Iris pigment epithelial cell (primary cell): ENCODE measurements at regions not wholly inside any gene's neighbourhood (a gene's known extent, or its start where the extent isn't known, plus 50 kb on each side); places are given as distances from the start of the nearest gene placed in this dataset.
"Not testable (repeated sequence)": the region's sequence is repeated elsewhere in the genome, so short reads cannot be mapped to it uniquely, and the experiment has no call there.

Source experiments
- DNase-seq: peaks from one replicate; pipeline ENCODE4 v3.0.0-alpha.2; 2011; ENCODE audit warnings: low read depth

DNA sequence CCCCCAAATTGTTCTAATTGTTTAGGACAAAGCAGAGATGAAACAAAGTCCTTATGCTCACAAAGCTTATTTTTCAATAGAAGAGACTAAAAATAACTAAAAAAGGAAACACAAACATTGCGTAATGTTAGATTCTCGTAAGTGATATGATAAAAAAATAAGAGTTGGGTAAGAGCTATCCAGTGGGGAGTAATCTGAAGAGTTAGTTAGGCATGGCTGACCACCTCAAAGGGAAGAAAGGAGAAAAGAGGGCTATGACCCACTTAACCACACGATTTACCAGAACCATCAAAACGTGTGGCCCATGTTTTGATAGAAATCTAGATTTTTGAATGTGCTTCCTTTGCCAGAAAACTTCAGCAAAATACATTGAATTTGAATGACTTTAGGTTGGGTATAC is 1296.8 kb upstream of the NUDT12 start:
- DNase-seq: peak; percentile 12

DNA sequence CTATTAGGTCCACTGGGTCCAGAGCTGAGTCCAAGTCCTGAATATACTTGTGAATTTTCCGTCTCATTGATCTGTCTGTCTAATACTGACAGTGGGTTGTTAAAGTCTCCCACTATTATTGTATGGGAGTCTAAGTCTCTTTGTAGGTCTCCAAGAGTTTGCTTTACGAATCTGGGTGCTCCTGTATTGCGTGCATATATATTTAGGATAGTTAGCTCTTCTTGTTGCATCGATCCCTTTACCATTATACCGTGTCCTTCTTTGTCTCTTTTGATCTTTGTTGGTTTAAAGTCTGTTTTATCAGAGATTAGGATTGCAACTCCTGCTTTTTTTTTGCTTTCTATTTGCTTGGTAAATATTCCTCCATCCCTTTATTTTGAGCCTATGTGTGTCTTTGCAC is 1289.5 kb upstream of the NUDT12 start:
- DNase-seq: not testable (repeated sequence)

DNA sequence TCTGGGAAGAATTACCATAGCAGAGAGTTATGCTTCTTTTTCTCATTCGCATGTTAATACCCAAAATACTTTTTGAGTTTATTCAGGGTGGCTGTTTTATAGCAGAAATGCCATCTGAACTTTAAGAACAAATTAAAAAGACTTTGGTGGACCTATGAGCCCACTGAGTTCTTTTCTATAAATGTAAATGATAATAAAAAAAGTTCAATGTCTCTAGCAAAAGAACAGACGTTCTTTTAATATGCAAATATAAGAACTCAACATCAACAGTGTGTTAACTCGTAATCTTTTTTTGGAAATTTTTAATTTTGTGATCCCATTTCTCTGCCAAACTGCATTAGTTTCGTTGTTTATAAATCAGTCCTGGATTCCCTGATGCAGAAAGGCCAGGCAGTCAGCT is 1283.0 kb upstream of the NUDT12 start:
- no peak for DNase-seq

DNA sequence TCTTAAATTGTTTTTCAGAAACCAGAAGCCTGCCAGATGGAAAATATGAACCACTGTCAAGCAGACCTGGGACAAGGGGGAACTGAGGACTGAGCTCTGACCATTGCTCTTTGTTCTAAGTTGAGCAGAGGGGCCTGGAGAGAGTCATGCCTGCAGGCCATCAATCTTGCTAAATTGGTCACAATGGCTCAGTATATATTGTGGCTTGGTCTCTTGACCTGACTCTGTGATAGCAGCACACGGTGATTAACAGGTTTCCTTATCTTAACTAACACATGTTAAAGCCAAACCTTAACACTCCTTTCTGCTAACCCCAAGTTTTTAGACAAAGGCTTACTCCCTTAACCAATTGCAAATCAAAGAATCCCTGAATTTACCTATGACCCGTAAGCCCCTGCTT is 1281.2 kb upstream of the NUDT12 start:
- DNase-seq: no peak

DNA sequence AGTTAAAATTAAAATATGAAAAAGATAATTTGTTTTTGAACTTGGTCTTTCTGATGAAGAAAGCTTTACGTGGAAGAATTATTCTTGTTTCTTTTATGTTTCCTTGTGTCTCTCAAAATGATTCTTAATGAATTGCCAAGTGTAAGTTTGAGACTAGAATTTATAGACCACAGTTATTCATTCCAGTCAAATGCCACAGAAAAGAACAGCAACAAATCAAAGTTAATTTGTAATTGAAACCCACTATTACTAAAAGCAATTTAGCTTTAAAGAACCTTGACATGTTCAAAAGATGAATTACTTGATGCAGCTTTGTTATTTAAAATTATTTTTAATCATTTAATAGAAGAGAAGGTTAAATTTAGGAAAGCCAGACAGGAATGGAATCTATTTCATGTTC is 1277.7 kb upstream of the NUDT12 start:
- DNase-seq: no peak

DNA sequence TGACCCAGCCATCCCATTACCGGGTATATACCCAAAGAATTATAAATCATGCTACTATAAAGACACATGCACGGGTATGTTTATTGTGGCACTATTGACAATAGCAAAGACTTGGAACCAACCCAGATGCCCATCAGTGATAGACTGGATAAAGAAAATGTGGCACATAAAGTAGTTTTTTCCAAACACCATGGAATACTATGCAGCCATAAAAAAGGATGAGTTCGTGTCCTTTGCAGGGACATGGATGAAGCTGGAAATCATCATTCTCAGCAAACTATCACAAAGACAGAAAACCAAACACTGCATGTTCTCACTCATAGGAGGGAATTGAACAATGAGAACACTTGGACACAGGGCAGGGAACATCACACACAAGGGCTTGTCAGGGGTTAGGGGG is 1268.9 kb upstream of the NUDT12 start:
- DNase-seq: not testable (repeated sequence)

DNA sequence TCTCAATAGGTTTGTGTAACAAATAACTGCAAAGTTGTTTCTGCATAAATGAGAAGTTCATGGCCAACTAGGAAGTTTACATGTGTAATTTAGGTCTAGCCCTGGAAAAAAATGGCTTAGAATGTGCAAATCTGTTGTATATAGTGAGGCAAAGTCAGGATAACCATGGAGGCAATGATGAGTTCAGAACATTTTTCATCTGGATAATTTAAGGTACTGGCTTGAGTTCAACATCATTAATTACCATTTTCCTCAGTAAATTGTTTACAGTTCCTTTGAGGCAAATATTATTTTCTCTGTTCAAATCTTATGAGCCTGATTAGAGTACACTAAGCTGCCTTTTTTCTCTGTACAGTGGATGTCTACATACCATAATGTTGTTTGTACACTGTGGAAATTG is 1259.0 kb upstream of the NUDT12 start:
- DNase-seq: no peak

DNA sequence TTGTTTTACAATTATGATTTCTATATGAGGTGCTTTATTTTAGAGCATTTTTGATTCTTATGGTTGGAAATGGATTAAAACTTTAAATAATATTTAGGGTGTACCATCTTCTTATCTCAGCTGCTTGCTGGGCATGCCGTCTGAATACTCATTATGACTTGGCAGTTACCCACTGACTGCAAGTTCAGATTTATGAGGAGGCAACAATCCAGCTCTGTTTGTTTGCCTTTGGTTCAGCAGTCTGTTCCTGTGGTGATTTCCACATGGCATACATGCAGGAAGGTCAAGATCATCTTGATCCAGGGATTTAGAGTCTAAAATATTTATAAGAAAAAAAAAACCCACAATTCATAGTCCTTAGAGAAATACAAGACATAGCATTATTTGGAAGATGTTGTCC is 1254.5 kb upstream of the NUDT12 start:
- DNase-seq: no peak

DNA sequence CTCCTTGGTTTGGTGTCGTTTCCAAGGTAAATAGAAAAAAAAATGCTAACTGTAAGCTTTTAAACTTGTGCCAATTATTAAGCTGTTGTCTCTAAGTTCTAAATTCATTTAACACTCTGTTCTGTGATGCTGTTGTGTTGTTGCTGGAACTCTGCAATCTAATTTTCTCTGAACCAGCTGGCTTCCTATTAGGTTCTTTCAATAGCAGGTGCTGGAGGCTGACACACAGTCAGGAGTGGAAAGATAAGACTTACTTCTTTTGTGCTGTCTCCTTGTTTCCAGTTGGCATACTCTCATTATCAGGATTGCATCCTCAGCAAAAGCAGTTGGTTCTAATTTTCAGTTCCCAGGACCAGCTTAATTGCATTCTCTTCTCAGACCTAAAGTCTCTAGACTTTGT is 1252.6 kb upstream of the NUDT12 start:
- no peak for DNase-seq

DNA sequence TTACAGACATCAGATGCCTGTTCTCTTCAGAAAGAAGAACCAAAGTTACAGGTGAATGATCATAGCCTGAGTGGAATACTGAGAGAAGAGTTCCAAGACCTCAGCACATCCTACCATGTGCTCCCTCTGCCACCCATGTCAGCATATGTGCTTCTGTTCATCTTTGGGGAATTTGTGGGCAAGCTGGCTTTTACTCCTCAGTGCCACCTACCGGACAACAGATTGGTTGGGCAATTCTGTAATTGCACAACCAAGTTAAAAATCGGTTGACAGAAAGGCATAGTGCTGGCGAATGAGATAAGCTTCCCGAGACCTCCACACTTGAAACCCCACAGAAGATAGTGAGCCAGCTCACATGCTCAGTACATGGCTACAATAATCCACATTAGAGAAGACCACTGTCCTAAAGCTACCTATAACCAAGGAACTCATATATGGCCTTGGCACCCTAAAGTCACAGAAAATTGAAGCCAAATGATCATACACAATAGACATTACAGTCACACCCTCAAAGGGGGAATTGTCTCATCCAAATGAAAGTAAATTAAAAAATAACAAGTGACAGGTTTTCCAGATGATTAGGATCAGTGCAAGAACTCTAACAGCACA is 1238.0 kb upstream of the NUDT12 start:
- no peak for DNase-seq

DNA sequence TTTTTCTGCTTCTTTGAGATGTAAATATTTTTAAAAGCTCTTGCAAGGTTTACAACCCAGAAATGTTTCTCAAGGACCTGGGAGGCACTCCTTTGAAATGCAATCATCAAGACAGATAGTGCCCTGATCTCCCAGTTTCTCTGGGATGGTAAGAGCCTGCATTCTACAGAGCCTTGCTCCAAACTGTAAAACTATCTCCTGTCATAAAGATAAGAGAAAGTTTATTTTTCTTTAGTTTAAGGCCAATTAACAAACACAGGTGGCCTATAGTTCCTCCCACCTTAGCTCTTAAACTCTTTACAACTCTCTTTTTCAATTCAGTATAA is 1231.1 kb upstream of the NUDT12 start:
- DNase-seq: no peak

DNA sequence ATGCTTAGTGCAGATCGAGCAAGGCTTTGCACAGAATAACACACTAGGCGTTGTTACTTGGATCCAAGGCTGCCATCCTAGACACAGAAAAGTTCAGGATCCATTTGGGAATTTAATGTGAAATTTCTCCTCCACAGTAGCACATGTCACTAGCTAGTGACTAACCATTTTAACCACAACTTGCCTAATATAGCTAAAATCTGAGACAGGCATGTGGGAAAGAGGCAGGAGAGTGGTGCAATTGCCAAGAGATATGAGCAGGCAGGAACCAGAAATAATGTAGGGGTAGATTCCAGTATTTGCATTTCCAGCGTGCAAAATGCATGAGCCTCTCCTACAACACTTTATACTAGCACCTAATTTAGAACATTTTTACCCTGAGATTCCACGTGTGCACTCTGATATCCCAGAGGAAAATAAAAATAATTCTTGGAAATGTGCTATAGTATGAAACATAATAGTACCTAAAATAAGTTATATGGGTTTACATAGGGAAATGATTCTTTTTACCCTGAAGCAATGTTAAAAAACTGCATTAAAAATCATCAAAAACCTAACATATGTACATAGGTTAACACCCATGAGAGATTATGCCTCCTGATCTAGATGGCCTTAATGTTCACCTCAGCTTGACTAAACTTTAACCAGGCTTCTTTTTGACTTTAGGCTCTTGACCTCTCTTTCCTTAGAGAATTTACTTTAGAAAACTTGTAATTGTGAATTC is 1230.6 kb upstream of the NUDT12 start:
- peak; percentile 11 for DNase-seq

DNA sequence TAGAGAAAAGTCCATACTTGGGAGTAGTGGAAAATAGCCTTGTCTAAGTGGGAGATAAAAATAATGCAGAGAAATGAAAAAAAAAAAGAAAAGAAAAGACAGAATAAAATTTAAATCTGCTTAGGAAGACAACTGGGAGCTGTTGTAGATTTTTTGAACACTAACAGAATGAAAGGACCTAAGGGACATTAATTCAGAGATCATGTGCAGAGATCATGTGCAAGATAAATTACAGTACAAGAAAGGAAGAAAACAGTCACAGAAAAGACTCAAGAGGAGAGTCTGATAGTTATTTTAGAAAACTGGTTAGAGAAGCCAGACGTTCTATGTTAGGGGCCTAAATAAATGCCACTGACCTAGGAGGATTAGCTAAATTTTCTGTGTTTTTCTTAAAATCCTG is 1226.8 kb upstream of the NUDT12 start:
- no peak for DNase-seq

DNA sequence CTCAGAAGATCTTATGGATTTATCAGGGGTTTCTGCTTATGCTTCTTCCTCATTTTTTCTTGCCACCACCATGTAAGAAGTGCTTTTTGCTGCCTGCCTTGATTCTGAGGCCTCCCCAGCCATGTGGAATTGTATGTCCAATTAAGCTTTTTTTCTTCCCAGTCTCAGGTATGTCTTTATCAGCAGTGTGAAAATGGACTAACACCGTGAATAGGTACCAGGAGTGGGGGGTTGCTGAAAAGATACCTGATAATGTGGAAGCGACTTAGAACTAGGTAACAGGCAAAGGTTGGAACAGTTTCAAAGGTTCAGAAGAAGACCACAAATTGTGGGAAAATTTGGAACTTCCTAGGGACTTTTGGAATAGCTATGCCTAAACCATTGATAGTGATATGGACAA is 1222.5 kb upstream of the NUDT12 start:
- no peak for DNase-seq

DNA sequence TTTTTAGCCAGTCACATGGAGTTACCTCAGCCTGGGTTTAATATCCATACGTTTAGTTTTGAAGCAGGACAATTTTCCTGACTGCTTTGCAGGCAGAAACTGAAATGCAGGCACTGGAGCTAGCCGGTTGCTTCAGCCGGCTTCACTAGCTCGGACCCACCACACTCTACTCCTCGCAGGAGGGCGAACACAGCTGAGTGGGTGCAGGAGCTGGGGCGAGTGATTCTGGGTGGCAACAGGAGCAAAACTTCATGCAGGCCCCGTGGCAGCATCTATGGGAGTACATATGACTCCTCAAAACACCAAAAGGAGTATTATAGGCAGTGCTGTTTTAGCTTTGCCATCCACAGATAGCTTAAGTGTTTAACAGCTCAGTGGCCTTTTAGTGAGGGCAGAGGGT is 1211.8 kb upstream of the NUDT12 start:
- DNase-seq: no peak

DNA sequence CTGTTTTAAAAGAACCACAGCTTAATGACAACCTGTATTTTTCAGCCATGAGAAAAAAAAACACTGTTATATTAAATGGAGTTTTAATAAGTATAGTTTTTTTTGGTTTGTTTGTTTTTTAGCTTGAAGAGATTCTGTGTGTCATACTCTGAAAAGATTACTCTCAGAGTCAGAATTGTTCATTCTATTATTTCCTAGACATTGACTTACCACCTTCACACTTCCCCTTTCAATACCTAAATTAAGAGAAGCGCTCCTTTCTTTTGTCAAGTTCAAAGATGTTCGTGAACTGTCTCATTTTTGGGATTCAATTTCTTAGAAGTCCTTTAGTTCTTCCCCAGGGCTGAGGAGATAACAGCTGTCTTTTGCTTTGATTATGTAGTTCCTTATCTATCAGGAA is 1201.6 kb upstream of the NUDT12 start:
- DNase-seq: no peak

DNA sequence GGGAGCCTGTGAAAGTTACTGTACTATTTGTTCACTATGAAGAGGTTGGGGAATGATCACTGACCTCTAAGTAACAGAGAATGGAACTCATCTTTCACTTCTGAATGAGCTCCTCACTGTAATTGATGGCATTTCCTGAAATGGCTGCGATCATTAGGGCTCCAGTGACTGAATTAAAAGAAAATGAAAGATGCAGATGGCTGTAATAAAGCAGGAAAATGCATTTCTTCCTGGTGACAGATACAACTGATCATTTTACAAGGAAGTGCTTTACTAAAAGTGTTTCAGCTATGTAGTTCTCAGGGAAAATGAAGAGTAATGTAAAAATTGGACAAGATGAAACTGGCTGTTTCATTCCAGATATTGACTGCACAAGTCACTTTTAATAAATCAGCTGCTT is 1200.6 kb upstream of the NUDT12 start:
- DNase-seq: no peak

DNA sequence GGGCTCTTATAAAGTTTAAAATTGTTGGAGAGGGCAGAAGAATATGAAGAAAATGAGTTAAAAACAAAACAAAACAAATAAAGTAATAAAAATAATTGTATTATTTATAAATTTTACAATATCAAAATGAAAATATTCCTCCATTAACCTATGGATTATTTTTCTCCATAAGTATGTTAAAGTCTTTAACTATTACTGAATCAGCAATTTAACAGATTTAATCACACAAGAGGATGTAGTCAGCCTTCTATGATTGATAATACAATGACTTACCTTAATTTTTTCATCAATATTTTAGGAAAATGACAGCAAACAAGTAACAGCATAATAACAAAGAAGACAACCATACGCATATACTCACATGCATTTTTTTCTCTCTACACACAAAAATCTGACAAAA is 1195.3 kb upstream of the NUDT12 start:
- no peak for DNase-seq

DNA sequence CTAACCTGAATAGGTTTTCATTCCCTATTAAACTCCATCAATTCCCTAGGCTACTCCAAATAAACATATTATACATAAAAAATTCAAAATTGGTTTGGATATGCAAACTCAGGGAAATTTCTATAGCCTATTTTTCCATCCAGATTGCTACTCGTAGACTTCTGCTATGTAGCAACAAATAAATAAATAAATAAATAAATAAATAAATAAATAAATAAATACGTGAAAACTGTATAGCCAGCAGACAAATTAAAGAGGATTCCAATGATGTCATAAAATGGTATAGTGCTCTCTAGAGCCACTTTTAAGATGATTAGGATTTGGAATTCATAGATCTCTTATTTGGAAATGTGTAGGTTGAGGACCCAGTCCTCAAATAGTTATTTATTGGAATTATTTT is 1193.2 kb upstream of the NUDT12 start:
- no peak for DNase-seq

DNA sequence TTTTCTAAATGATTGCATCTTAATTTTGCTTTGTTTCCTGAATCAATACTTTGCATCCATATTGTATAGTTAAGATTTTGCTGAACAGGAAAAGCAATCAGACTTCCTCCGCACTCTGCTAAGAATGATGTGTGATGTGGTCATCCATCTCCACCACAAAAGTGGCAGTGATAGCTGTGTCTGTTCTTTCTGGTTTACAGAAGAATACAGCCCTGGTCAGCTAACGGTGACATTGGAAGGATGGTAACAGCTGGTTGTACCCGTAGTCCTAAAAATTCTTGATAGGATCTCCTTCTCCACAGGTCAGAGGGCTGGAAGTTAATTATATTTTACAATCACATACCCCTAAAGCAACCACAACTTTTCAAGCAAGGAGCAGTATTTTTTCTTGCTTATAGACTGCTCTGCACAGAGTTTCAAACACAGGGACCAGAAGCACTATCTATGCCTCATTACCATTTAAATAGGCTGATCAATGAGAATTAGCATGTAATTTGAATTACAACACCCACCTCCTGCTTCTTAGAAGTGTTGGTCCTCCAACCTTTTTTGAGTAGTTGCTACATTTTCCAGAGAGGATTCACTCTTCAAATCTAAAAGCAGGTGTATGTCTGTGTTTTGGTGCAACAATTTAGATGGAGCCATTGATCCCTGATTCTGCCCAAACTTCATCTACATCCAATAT is 1191.9 kb upstream of the NUDT12 start:
- no peak for DNase-seq

DNA sequence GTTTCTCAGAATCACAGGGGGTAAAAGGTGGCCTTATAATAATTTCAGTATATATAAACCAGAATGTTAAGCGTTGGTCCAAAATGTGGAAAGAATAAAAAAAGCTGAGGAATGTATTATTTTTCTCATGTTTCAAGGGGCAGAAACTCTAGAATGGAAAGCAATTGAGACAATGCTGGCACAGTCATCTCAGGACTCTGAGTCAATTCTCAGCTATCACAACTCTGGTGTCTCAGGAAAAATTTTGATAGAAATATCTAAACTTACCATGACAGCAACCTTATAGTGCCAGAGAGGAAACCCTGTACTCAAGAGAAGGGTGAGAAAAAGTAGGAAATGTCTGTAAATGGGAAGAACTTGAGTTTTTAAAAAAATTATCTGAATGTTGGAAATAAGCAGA is 1189.4 kb upstream of the NUDT12 start:
- no peak for DNase-seq

DNA sequence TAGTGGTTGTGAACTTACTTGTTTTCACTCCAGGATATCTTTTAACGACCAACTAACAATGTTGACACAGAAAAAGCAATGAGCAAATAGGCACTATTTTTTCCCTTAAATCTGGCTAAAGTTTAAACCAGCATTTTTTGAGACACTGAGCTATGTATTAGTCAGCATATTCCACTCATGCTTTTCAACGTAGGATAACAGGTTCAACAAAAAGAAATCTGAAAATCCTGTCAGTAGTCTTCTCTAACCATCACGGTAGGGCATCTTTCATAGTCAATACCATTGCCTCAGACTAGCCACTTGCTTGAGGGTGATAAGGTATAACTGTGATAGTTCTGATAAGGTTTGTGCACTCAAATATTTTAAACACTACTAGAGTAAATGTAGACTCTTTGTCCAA is 1177.3 kb upstream of the NUDT12 start:
- DNase-seq: no peak

DNA sequence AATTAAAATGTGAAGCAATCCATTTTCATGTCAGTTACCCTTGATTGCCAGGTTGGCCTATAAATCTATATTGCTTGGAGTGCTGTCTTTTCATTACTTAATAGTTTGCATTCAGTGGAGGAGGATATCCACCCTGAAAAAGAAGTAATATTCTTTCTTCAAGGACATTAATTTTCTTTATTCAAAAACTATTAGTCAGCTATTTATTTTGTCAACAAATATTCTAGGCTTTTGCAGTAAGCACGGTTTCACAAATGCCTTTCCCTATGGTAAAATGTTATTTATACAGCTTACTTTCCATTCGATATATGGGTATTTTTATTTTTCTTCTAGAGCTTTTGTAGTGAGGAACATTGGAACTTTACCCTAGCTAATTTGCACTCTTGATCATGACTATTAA is 1176.9 kb upstream of the NUDT12 start:
- no peak for DNase-seq

DNA sequence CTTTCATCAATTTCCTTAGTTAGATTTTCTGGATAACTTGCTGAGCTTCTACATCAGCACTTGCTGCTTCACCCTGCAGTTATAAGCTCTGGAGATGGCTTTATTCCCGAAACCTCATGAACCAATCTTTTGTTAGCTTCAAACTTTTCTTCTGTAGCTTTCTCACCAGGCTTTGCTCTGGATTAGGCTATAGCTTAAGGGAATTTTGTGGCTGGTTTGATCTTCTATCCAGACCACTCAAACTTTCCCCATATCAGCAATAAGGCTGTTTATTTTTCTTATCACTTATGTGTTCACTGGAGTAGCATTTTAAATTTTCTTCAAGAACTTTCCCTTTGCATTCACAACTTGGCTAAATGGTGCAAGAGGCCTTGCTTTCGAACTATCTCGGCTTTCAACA is 1173.5 kb upstream of the NUDT12 start:
- DNase-seq: no peak
